HepG2 (cell line): ENCODE measurements at regions not wholly inside any gene's neighbourhood (a gene's known extent, or its start where the extent isn't known, plus 50 kb on each side); places are given as distances from the start of the nearest gene placed in this dataset.

ENCODE experiments used
- ATAC-seq: fragments of 200-7000 bp; cut with Tn5 transposase; 3 replicates; pipeline ENCODE4 v1.9.1; 2020; ENCODE audit warnings: mild to moderate bottlenecking, moderate library complexity
- BruUV-seq: library from RNA; stranded (reverse); fragments of 400-500 nt; replicated peaks from 2 replicates; lab custom pipeline; 2021; lab: Mats Ljungman, UMichigan
- CTCF ChIA-PET: fragments of 300-600 bp; formaldehyde crosslinking; extraction: SDS; loops from one replicate; lab custom pipeline; 2021; ENCODE audit warnings: low total read pairs, inconsistent platforms, low intra/inter-chr PET ratio; lab: Yijun Ruan, JAX
- POLR2A ChIA-PET: fragments of 350-600 bp; sonication (Branson Sonifier 250); formaldehyde crosslinking; loops from one replicate; lab custom pipeline; 2020; ENCODE audit warnings: antibody characterized with exemption, inconsistent platforms; lab: Yijun Ruan, JAX
- DNase-seq: peaks from one replicate; pipeline ENCODE4 v3.0.0-alpha.2; 2015; ENCODE audit warnings: low spot score
- FAIRE-seq: peaks from 3 replicates; lab custom pipeline; 2011; peaks lifted over from hg19 to GRCh38; lab: Jason Lieb, UNC
- H2AFZ ChIP-seq: one replicate; pipeline ENCODE4 v1.6.1; 2011; ENCODE audit warnings: low read length, inconsistent platforms
- H3K27ac ChIP-seq: fragments of 300-600 bp; 3 replicates; pipeline ENCODE4 v1.8.0; 2011; ENCODE audit warnings: mixed run types, mild to moderate bottlenecking, mixed read lengths, low read length, inconsistent platforms; ENCODE audit not compliant: insufficient read depth; ENCODE audit errors: extremely low read length
- H3K27me3 ChIP-seq, 2 experiments: fragments of 200-600 bp in 1 of 2; 2 replicates in 1 of 2; 3 replicates in 1 of 2; pipeline versions ENCODE4 v1.6.0 to v1.8.0; 2011; ENCODE audit warnings: low read length in 2 of 2, mild to moderate bottlenecking in 2 of 2, moderate library complexity in 2 of 2, inconsistent platforms in 1 of 2; ENCODE audit not compliant: insufficient read depth in 2 of 2, control insufficient read depth in 1 of 2
- H3K36me3 ChIP-seq, 2 experiments: fragments of 200-600 bp in 1 of 2; replicated peaks in 1 of 2; 2 replicates in 1 of 2; 3 replicates in 1 of 2; pipeline versions ENCODE4 v1.5.1 to v1.8.0; 2011; ENCODE audit warnings: low read length in 2 of 2, inconsistent platforms in 1 of 2; ENCODE audit not compliant: insufficient read depth in 2 of 2, control insufficient read depth in 1 of 2
- H3K4me1 ChIP-seq: 2 replicates; pipeline ENCODE4 v1.5.1; 2012; ENCODE audit warnings: low read length, inconsistent platforms; ENCODE audit not compliant: insufficient read depth
- H3K4me2 ChIP-seq: 2 replicates; pipeline ENCODE4 v1.6.0; 2011; ENCODE audit warnings: low read depth, low read length, inconsistent platforms
- H3K4me3 ChIP-seq, 3 experiments: fragments of 200-600 bp in 1 of 3; sonication (generic), shearing (Covaris generic) in 1 of 3; replicated peaks in 1 of 3; 2 replicates each; pipeline ENCODE4 v1.5.1; 2011 to 2016; ENCODE audit warnings: low read length in 3 of 3, inconsistent platforms in 2 of 3, low read depth in 2 of 3, mild to moderate bottlenecking in 2 of 3, control low read depth in 1 of 3, mixed read lengths in 1 of 3; ENCODE audit not compliant: insufficient read depth in 1 of 3
- H3K79me2 ChIP-seq: one replicate; pipeline ENCODE4 v1.6.1; 2011; ENCODE audit warnings: low read length, inconsistent platforms; ENCODE audit not compliant: insufficient read depth
- H3K9ac ChIP-seq: 2 replicates; pipeline ENCODE4 v1.6.0; 2011; ENCODE audit warnings: mild to moderate bottlenecking, low read depth, low read length, inconsistent platforms; ENCODE audit not compliant: insufficient read depth
- H3K9me3 ChIP-seq: 2 replicates; pipeline ENCODE4 v1.5.1; 2012; ENCODE audit warnings: mild to moderate bottlenecking, low read length
- H4K20me1 ChIP-seq: 2 replicates; pipeline ENCODE4 v1.6.0; 2011; ENCODE audit warnings: inconsistent platforms, mild to moderate bottlenecking, low read length, moderate library complexity; ENCODE audit not compliant: insufficient read depth
- HNRNPL ChIP-seq: fragments of 200-400 bp; formaldehyde crosslinking; IDR thresholded peaks from 2 replicates; pipeline ENCODE4 v1.6.1; 2017; ENCODE audit warnings: mild to moderate bottlenecking, low read depth, low read length
- JUN ChIP-seq: sonication (generic); formaldehyde crosslinking; IDR thresholded peaks from 2 replicates; pipeline ENCODE4 v1.4.0; 2020; ENCODE audit warnings: mild to moderate bottlenecking, missing genetic modification reagents
- KDM3A ChIP-seq: IDR thresholded peaks from 2 replicates; pipeline ENCODE4 v1.6.1; 2018; ENCODE audit warnings: low read depth, missing compliant biosample characterization
- KLF13 ChIP-seq: sonication (generic); formaldehyde crosslinking; IDR thresholded peaks from 2 replicates; pipeline ENCODE4 v1.4.0; 2020; ENCODE audit warnings: mild to moderate bottlenecking, missing genetic modification reagents
- KMT2A ChIP-seq: sonication (generic); formaldehyde crosslinking; IDR thresholded peaks from 2 replicates; pipeline ENCODE4 v1.4.0; 2020; ENCODE audit warnings: missing genetic modification reagents
- MIER3 ChIP-seq: IDR thresholded peaks from 2 replicates; pipeline ENCODE4 v1.6.1; 2016; ENCODE audit warnings: missing compliant biosample characterization, borderline replicate concordance
- RAD51 ChIP-seq: fragments of 450-650 bp; IDR thresholded peaks from 2 replicates; pipeline ENCODE4 v1.6.1; 2016; ENCODE audit warnings: borderline replicate concordance
- RARA ChIP-seq: IDR thresholded peaks from 2 replicates; pipeline ENCODE4 v1.6.1; 2016; ENCODE audit warnings: missing genetic modification reagents, missing compliant biosample characterization
- ZFP36 ChIP-seq: fragments of 150-350 bp; IDR thresholded peaks from 2 replicates; pipeline ENCODE4 v1.6.1; 2018; ENCODE audit warnings: borderline replicate concordance, low read length, low read depth; ENCODE audit not compliant: partially characterized antibody
- ZNF10 ChIP-seq: sonication (generic); formaldehyde crosslinking; IDR thresholded peaks from 2 replicates; pipeline ENCODE4 v1.4.0; 2020; ENCODE audit warnings: mild to moderate bottlenecking, low read depth, missing genetic modification reagents, borderline replicate concordance
- ZNF468 ChIP-seq: sonication (generic); formaldehyde crosslinking; IDR thresholded peaks from 2 replicates; pipeline ENCODE4 v1.8.0; 2022; ENCODE audit warnings: mild to moderate bottlenecking, moderate library complexity, missing genetic modification reagents
- ZNF615 ChIP-seq: sonication (generic); formaldehyde crosslinking; IDR thresholded peaks from 2 replicates; pipeline ENCODE4 v1.5.0; 2020; ENCODE audit warnings: mild to moderate bottlenecking, missing genetic modification reagents, borderline replicate concordance
- ZNF737 ChIP-seq: sonication (generic); formaldehyde crosslinking; IDR thresholded peaks from 2 replicates; pipeline ENCODE4 v1.5.0; 2020; ENCODE audit warnings: missing genetic modification reagents, mild to moderate bottlenecking, borderline replicate concordance
- ZNF788 ChIP-seq: sonication (generic); formaldehyde crosslinking; IDR thresholded peaks from 2 replicates; pipeline ENCODE4 v1.5.0; 2020; ENCODE audit warnings: mild to moderate bottlenecking, missing genetic modification reagents, borderline replicate concordance
- WGBS: methylation state at CpG from one replicate; pipeline ENCODE4 v1.1.6; 2017; ENCODE audit warnings: low lambda C conversion rate; 5-methylcytosine and 5-hydroxymethylcytosine counted together
- in situ Hi-C: cut with HindIII; loops from 2 replicates; pipeline ENCODE4 v1.10.0; 2017; ENCODE audit warnings: low pct_unique_long_range_greater_than_20kb; ENCODE audit not compliant: extremely low pct_ligation_motif_present
- intact Hi-C: fragments of 100-400 bp; cut with micrococcal nuclease; formaldehyde crosslinking; loops from one replicate; pipeline ENCODE4 v1.10.0; 2022; ENCODE audit not compliant: unreplicated experiment
- TF ChIP-seq, protein P1 (sequence below): sonication (generic); formaldehyde crosslinking; IDR thresholded peaks from 2 replicates; pipeline ENCODE4 v1.5.1; 2020; ENCODE audit warnings: mild to moderate bottlenecking, missing genetic modification reagents, moderate library complexity
- TF ChIP-seq, protein P2 (sequence below): sonication (generic); formaldehyde crosslinking; conservative IDR thresholded peaks from 2 replicates; pipeline ENCODE4 v1.8.1; 2023; ENCODE audit warnings: missing genetic modification reagents
- TF ChIP-seq, protein P3 (sequence below): sonication (generic); formaldehyde crosslinking; IDR thresholded peaks from 2 replicates; pipeline ENCODE4 v1.5.0; 2020; ENCODE audit warnings: mild to moderate bottlenecking, missing genetic modification reagents, borderline replicate concordance
- TF ChIP-seq, protein P4 (sequence below): sonication (generic); formaldehyde crosslinking; IDR thresholded peaks from 2 replicates; pipeline ENCODE4 v1.8.0; 2022; ENCODE audit warnings: missing genetic modification reagents, low read depth, mild to moderate bottlenecking, borderline replicate concordance

DNA sequence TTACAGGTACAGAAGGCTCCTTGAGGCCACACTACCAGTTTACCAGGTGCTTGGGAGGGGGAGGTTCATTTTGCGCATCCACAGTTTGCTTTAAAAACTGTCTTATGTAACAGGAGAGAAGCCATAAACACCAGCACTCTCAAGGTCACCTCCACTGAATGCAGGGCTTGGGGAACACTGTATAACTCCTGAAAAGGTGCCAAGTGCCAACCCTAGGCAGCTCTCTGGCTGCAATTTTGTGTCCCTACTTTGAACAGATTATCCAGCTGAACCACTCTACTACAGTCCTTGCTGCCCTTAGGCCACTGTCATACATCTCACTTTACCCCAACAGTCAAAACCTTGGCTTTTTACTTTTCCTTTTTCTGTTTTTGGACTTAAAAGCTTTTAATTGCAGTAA lies 507.9 kb downstream of the SMARCA1 start:
- H3K9ac ChIP-seq = no peak overlapping the region
- ChIA-PET POLR2A (no interaction called here), CTCF (no interaction called here)
- ATAC-seq (no peak), DNase-seq (no peak), FAIRE-seq (no peak)
- intact Hi-C loops (no loop called here), in situ Hi-C loops (no loop called here)
- H4K20me1 ChIP-seq = no peaks in the 10 kb centered on the region
- no peak overlapping the region for H3K4me3 ChIP-seq
- H3K4me1 ChIP-seq = no peaks in the 10 kb centered on the region
- no TSS peak for BruUV-seq
- H2AFZ ChIP-seq = no peak overlapping the region
- H3K36me3 ChIP-seq = no peaks in the 10 kb centered on the region
- no peaks in the 10 kb centered on the region for H3K9me3 ChIP-seq
- TF ChIP-seq, protein P1, sequence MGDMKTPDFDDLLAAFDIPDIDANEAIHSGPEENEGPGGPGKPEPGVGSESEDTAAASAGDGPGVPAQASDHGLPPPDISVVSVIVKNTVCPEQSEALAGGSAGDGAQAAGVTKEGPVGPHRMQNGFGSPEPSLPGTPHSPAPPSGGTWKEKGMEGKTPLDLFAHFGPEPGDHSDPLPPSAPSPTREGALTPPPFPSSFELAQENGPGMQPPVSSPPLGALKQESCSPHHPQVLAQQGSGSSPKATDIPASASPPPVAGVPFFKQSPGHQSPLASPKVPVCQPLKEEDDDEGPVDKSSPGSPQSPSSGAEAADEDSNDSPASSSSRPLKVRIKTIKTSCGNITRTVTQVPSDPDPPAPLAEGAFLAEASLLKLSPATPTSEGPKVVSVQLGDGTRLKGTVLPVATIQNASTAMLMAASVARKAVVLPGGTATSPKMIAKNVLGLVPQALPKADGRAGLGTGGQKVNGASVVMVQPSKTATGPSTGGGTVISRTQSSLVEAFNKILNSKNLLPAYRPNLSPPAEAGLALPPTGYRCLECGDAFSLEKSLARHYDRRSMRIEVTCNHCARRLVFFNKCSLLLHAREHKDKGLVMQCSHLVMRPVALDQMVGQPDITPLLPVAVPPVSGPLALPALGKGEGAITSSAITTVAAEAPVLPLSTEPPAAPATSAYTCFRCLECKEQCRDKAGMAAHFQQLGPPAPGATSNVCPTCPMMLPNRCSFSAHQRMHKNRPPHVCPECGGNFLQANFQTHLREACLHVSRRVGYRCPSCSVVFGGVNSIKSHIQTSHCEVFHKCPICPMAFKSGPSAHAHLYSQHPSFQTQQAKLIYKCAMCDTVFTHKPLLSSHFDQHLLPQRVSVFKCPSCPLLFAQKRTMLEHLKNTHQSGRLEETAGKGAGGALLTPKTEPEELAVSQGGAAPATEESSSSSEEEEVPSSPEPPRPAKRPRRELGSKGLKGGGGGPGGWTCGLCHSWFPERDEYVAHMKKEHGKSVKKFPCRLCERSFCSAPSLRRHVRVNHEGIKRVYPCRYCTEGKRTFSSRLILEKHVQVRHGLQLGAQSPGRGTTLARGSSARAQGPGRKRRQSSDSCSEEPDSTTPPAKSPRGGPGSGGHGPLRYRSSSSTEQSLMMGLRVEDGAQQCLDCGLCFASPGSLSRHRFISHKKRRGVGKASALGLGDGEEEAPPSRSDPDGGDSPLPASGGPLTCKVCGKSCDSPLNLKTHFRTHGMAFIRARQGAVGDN = no peak
- TF ChIP-seq, protein P2, sequence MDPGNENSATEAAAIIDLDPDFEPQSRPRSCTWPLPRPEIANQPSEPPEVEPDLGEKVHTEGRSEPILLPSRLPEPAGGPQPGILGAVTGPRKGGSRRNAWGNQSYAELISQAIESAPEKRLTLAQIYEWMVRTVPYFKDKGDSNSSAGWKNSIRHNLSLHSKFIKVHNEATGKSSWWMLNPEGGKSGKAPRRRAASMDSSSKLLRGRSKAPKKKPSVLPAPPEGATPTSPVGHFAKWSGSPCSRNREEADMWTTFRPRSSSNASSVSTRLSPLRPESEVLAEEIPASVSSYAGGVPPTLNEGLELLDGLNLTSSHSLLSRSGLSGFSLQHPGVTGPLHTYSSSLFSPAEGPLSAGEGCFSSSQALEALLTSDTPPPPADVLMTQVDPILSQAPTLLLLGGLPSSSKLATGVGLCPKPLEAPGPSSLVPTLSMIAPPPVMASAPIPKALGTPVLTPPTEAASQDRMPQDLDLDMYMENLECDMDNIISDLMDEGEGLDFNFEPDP (CRISPR knock-in tag) = no peak
- TF ChIP-seq ZNF10 = no peak
- no peak for TF ChIP-seq KDM3A (CRISPR knock-in tag)
- no peak for TF ChIP-seq HNRNPL
- no peak for TF ChIP-seq ZNF737
- TF ChIP-seq KLF13 = no peak
- TF ChIP-seq, protein P3, sequence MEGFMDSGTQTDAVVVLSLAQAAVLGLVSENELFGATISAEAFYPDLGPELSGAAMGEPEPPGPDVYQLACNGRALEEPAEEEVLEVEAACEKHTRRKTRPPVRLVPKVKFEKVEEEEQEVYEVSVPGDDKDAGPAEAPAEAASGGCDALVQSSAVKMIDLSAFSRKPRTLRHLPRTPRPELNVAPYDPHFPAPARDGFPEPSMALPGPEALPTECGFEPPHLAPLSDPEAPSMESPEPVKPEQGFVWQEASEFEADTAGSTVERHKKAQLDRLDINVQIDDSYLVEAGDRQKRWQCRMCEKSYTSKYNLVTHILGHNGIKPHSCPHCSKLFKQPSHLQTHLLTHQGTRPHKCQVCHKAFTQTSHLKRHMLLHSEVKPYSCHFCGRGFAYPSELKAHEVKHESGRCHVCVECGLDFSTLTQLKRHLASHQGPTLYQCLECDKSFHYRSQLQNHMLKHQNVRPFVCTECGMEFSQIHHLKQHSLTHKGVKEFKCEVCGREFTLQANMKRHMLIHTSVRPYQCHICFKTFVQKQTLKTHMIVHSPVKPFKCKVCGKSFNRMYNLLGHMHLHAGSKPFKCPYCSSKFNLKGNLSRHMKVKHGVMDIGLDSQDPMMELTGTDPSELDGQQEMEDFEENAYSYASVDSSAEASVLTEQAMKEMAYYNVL (CRISPR knock-in tag) = no peak
- TF ChIP-seq ZNF615 = no peak
- TF ChIP-seq ZNF468 (CRISPR knock-in tag) = no peak
- TF ChIP-seq, protein P4, sequence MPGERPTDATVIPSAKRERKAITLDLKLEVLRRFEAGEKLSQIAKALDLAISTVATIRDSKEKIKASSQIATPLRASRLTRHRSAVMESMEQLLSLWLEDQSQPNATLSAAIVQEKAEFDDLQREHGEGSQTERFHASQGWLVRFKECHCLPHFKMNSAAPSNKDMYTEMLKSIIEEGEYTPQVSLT (CRISPR knock-in tag) = no peak
- TF ChIP-seq ZFP36 = no peak
- TF ChIP-seq ZNF788 (CRISPR knock-in tag) = no peak
- TF ChIP-seq JUN (CRISPR knock-in tag) = no peak
- no peak for TF ChIP-seq RAD51
- TF ChIP-seq RARA (CRISPR knock-in tag) = no peak
- TF ChIP-seq MIER3 (CRISPR knock-in tag) = no peak
- TF ChIP-seq KMT2A (CRISPR knock-in tag) = no peak
- H3K79me2 ChIP-seq = no peaks in the 10 kb centered on the region
- no peak overlapping the region for H3K4me2 ChIP-seq
- WGBS = 83% methylated on average over 1 of the region's 1 CpG
- no peak overlapping the region for H3K27ac ChIP-seq
- H3K27me3 ChIP-seq = no peaks in the 10 kb centered on the region
